Loucy (cell line): ENCODE measurements at regions not wholly inside any gene's neighbourhood (a gene's known extent, or its start where the extent isn't known, plus 50 kb on each side); places are given as distances from the start of the nearest gene placed in this dataset.

Experiments used
- CTCF ChIP-seq: fragments of 200-600 bp; sonication (generic); conservative IDR thresholded peaks from 2 replicates; pipeline ENCODE4 v1.5.1; 2014; ENCODE audit warnings: mild to moderate bottlenecking, antibody characterized with exemption, low read length
- EZH2phosphoT487 ChIP-seq: fragments of 200-600 bp; IDR thresholded peaks from 2 replicates; pipeline ENCODE4 v1.6.1; 2018; ENCODE audit warnings: antibody characterized with exemption, mild to moderate bottlenecking, moderate library complexity, borderline replicate concordance

- no peak for TF ChIP-seq CTCF
- TF ChIP-seq EZH2phosphoT487, result no peak
These were observed 198.7 kb upstream of the MPDZ start for GRCh38 chr9:13478160-13478559.
